ENCODE measurements at regions not wholly inside any gene's neighbourhood (a gene's known extent, or its start where the extent isn't known, plus 50 kb on each side); places are given as distances from the start of the nearest gene placed in this dataset.
"Not testable (repeated sequence)": the region's sequence is repeated elsewhere in the genome, so short reads cannot be mapped to it uniquely, and the experiment has no call there.

DNA sequence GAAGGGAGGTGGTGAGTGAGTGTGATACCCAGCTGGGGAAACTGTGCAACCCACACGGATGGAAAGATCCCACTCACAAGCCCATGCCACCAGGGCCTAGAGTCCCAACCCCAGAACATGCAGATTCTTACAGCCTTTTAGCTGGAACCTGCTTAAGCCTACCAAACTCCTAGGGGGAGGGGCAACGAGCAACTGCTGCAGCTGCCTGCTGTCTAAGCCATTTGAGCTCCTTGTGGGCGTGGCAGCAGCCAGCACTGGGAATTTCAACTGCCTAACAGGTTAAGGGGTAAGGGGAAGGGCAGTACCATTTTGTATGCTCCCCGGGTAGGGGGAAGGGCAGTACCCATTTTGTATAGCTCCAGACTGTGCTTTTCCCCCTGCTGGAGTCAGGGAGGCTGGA lies 673.2 kb upstream of the BCHE start:
- DNase-seq: peak; percentile 64

DNA sequence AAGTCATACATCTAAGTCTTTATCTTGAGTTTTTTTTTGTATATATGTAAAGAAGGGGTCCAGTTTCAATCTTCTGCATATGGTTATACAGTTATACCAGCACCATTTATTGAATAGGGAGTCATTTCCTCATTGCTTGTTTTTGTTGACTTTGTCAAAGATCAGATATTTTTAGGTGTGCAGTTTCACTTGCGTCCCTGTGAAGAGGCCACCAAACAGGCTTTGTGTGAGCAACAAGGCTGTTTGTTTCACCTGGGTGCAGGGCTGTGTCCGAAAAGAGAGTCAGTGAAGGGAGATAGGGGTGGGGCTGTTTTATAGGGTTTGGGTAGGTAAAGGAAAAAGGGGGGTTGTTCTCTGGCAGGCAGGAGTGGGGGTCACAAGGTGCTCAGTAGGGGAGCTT lies 663.2 kb upstream of the BCHE start:
- DNase-seq: not testable (repeated sequence)

DNA sequence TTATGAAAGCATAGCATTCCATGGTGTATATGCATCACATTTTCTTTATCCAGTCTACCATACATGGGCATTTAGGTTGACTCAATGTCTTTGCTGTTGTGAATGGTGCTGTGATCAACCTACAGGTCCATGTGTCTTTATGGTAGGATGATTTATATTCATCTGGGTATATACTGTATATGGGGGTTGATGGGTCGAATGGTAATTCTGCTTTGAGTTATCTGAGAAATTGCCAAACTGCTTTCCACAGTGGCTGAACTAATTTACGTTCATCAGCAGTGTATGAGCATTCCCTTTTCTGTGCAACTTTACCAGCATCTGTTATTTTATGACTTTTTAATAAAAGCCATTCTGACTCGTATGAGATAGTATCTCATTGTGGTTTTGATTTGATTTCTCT lies 662.4 kb upstream of the BCHE start:
- DNase-seq: no peak

GRCh38 chr3:166498446-166498845 lies 661.2 kb upstream of the BCHE start:
- peak; percentile 77 for DNase-seq

- DNase-seq: no peak
These were observed 652.6 kb upstream of the BCHE start for GRCh38 chr3:166489826-166490225.

DNA sequence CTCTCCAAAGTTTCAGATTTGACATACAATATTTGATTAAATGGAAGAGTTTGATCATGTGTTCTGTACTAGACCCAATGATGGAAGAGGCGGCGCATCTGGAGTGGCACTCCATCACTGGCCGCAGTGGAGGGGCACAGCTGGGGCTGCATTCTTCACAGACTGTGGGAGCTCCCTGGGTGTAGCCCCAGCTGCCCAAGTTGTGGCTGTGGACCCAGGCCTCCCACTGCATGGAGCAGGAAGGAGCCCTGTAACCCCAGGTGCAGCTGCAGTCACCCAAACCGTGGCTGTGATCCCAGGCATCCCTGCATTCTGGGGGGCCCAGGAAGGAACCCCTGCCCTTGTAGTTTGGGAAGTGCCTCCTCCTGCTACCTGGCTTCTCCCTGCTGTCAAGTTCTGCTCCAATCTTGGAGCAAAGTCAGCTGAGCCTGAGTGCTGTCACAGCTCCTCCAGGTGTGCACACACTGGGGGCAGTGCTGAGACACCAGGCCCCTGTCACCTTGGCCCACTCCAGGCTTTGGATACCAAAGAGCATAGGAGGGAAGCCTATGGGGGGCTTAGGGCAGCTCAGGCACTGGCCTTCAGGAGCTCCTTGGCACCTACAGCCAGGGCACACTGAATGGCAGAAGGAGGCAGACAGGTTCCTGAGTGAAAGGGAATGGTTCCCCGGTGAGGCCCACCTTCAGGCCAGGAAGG lies 651.9 kb upstream of the BCHE start:
- DNase-seq: no peak

- DNase-seq: peak; percentile 85
These were observed 647.2 kb upstream of the BCHE start for GRCh38 chr3:166484470-166484869.

DNA sequence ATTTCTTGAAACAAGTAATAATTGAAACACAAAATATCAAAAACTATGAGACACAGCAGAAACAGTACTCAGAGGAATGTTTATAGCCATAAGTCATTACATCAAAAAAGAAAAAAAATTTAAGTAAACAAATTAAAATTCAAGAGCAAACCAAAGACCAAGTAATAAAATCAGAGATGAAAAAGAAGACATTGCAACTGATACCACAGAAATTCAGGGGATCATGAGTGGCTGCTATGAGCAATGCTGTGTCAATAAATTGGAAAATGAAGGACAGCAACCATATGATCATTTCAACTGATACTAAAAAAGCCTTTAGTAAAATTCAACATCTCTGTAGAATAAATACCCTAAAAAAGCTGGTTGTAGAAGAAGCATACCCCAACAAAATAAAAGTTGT lies 644.1 kb upstream of the BCHE start:
- DNase-seq: no peak

GRCh38 chr3:166478356-166478755 lies 641.1 kb upstream of the BCHE start:
- no peak for DNase-seq

- DNase-seq: no peak
These were observed 636.3 kb upstream of the BCHE start for GRCh38 chr3:166473501-166473900.

DNA sequence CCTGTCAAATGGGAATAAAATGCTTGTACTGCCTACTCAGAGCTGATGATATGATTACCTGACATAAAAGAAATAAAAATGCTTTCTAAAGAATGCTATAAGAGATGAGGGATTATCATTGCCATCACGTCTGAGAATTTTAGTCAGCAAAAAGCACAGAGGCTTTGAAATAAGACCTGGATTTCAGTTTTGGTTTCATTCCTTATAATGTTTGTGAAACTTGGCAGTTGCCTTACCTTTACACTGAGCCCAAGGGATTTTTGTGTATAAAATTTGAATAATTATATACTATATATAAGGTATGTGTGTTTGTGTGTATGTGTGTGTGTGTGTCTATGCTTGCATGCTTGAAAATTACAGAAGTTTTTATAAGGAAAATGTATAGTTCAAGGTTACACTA lies 634.8 kb upstream of the BCHE start:
- DNase-seq: no peak

DNA sequence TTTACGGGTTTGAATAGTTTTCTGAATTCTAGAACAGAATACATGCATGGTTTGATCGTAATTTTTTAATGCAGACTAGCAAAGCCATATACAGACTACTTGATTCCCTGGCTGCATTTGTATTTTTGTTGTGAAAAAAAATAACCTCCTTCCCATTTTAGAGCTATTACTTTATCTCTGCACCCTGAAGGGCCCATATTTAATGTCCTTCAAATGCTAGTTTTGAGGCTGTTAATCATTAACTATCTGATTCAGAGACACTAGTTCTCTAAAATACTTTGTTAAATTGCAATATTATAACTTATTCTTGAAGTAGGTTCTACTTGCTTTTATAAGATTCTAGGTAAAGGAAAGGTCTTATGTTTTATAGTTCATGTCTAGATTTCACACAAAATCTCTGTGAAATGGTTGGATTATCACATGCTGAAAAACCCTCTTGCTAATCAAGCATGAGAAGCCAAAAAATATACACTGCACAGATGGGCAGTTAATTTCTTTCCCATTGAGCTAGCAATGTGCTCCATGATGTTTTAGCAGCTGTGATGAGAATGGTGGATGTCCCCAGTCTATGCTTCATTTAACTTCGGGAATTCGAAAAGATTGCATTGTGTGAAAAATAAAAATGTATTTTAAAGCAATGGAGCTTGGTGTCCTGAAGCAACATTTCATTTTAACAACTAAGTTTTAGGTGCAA lies 634.0 kb upstream of the BCHE start:
- DNase-seq: peak; percentile 22

GRCh38 chr3:166462891-166463470 lies 625.8 kb upstream of the BCHE start:
- no peak for DNase-seq

DNA sequence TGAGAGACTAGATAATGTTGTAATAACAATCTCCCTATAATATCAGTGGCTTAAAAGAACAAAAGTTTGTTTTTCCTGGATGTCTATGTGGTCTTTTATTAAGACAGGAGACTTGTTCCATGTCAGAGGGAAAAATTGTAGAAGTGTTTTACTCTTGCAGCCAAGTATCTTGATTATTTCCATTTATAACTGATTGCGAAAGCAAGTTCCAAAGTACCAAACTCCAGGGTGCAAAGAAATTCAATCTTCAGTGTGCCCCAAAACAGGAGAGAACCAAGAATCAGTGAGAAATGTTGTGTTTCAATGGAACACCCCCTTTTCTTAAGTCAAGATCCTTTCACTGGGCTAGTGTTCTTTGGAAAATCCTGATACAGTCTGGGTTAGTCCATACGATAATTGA lies 624.4 kb upstream of the BCHE start:
- DNase-seq: no peak

GRCh38 chr3:166457382-166457781 lies 620.2 kb upstream of the BCHE start:
- DNase-seq: no peak

DNA sequence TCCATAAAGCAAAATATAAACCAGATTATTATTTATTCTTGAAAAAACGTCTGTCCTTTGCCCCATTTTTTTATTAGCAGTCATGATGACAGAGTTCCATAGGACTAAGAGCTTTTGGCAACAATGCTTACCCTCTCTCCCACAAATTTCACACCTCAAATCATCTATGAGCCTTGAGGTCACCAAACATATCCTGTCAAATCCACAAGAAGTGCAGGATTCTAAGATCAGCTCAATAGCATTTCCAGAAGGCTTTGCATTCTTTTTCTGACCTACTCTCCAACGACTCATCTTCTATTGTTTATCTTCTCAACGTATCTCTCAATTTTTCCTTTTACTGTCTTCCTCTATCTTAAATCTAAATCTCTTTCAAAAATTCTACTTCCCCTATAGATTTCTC lies 619.1 kb upstream of the BCHE start:
- DNase-seq: no peak

DNA sequence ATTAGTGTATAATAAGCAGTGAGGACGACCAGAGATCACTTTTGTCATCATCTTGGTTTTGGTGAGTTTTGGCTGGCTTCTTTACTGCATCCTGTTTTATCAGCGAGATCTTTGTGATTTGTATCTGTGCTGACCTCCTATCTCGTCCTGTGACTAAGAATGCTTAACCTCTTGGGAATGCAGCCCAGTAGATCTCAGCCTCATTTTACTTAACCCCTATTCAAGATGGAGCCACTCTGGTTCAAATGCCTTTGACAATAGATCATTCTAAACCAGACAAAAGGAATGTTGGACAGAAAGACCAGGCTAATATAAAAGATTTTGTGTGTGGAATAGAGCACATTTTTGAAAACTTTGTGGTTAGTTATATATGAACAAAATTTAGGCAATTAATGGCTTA lies 618.5 kb upstream of the BCHE start:
- DNase-seq: no peak

DNA sequence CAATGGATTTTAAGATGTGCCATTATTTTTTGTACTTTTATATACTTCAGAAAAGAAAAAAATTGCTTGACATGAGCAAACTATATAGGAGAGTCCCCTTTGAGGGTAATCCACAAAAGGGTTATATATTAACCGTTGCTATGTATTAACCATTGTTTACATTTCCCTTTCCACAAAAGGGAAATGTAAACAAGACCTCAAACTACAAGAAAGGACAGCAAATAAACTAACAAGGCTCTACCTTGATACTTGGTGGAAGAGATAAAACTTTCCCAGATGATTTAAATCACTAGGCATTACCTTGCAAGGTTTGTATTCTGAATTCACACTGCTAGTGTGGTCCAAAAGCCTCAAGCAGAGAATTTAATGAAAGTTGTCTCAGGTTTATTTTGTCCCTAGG lies 616.3 kb upstream of the BCHE start:
- DNase-seq: no peak

- no peak for DNase-seq
These were observed 614.8 kb upstream of the BCHE start for GRCh38 chr3:166451997-166452396.

DNA sequence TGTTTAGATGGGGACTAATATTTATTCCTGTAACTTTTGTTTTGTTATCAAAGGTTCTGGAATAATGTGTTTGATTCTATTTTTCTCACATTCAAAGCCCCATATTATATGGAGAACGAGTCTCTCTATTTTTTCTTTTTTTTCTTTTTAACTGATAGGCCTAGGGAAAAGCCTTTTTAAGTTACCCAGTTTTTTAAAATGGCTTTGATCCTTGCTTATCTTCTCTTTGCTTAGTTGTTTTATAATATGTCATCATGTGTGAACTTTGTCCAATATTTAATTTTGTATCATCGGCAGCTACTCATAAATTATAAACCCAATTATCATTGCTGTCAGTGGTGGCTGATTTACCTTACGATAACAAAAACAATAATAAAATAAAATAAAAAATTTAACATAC lies 610.3 kb upstream of the BCHE start:
- no peak for DNase-seq

DNA sequence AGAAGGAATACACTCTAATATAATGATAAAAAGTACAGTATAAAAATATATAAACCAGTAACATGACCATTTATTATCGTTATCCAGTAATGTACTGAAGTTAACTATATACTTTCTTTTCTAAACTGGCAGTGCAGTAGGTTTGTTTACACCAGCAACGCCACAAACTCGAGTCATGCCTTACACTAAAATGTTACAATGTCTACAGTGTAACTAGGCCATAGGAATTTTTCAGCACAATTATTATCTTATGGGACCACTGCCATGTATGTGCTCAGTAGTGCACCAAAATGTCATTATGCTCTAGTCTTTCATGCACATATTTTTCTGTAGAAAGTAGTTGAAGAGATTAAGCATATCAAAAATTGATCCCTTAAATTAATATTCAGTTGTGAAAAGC lies 609.8 kb upstream of the BCHE start:
- DNase-seq: no peak

- no peak for DNase-seq
These were observed 609.1 kb upstream of the BCHE start for GRCh38 chr3:166446291-166446690.

DNA sequence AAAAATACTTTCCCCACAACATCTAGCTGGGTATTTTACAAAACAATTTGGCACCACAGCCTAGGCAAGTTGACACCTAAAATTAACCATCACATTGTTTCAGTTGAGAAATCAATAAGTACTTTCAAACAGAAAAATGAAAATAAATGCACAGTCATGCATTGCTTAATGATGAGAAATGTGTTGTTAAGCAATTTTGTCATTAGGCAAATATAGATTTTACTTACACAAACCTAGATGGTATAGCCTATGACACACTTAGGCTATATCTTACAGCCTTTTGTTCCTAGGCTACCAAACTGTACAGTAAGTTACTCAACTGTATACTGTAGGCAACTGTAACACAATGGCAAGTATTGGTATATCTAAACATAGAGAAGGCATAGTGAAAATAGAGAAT lies 608.6 kb upstream of the BCHE start:
- DNase-seq: no peak

- DNase-seq: peak; percentile 27
These were observed 607.5 kb upstream of the BCHE start for GRCh38 chr3:166444756-166445155.

DNA sequence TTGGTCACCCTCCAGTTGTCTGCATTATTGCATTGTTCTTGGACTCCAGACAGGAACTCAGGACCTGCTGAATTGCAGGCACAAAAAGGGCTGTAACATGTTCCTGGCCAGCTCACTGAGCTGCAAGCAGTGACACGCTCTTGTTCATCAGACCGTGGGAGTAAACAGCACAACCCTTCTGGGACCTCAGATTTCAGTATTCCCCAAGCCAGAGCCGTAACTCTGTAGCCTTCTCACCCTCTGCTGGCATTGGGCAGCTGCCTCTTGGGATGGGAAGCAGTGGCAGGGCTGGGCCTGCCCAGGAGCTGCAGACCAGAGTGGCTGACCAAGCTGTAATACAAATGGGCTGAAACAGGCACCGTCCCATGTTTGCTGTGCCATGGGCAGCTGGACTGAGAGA lies 607.1 kb upstream of the BCHE start:
- DNase-seq: no peak
